Gastroesophageal sphincter (tissue), 4 donors: ENCODE measurements at regions not wholly inside any gene's neighbourhood (a gene's known extent, or its start where the extent isn't known, plus 50 kb on each side); places are given as distances from the start of the nearest gene placed in this dataset.
"Not testable (repeated sequence)": the region's sequence is repeated elsewhere in the genome, so short reads cannot be mapped to it uniquely, and the experiment has no call there.

ENCODE experiments used
- ATAC-seq: fragments of 150-250 bp; one replicate; pipeline ENCODE4 v1.9.1; 2016; ENCODE audit warnings: mild to moderate bottlenecking, moderate library complexity
- H3K27ac ChIP-seq, 4 donors: fragments of 200-600 bp; sonication (generic) in 3 of 4; 1 replicate in 3 of 4; 2 replicates in 1 of 4; pipeline ENCODE4 v1.5.1; 2016 to 2019
- H3K27me3 ChIP-seq: fragments of 200-600 bp; sonication (generic); one replicate; pipeline ENCODE4 v1.5.1; 2019
- H3K36me3 ChIP-seq, 2 donors: fragments of 200-600 bp; sonication (generic); one replicate each; pipeline ENCODE4 v1.5.1; 2019; ENCODE audit warnings: control low read depth in 1 of 2
- H3K4me1 ChIP-seq, 3 donors: fragments of 200-600 bp; sonication (generic); 1 replicate in 2 of 3; 2 replicates in 1 of 3; pipeline ENCODE4 v1.5.1; 2016 to 2019; ENCODE audit warnings: control low read depth in 2 of 3
- H3K4me3 ChIP-seq, 2 donors: fragments of 200-600 bp; sonication (generic); one replicate each; pipeline ENCODE4 v1.5.1; 2019; ENCODE audit warnings: mild to moderate bottlenecking in 1 of 2, moderate library complexity in 1 of 2
- H3K9me3 ChIP-seq, 3 donors: fragments of 200-600 bp; sonication (generic); one replicate each; pipeline ENCODE4 v1.5.1; 2017 to 2019; ENCODE audit warnings: control low read depth in 2 of 3
- EP300 ChIP-seq: sonication (generic); formaldehyde crosslinking; IDR thresholded peaks from one replicate; pipeline ENCODE4 v1.6.1; 2017; ENCODE audit warnings: antibody characterized with exemption, mild to moderate bottlenecking
- POLR2A ChIP-seq, 2 donors: fragments of 450-650 bp; IDR thresholded peaks; one replicate each; pipeline ENCODE4 v1.6.1; 2017; ENCODE audit warnings: antibody characterized with exemption in 2 of 2, mild to moderate bottlenecking in 2 of 2, moderate library complexity in 1 of 2
- POLR2AphosphoS5 ChIP-seq: sonication (generic); formaldehyde crosslinking; IDR thresholded peaks from one replicate; pipeline ENCODE4 v1.6.1; 2017; ENCODE audit warnings: antibody characterized with exemption
- WGBS, 2 donors: methylation state at CpG; one replicate each; pipeline ENCODE4 v1.1.5; 2018; ENCODE audit warnings: low coverage in 1 of 2; 5-methylcytosine and 5-hydroxymethylcytosine counted together
- TF ChIP-seq, protein P1 (sequence below), 4 experiments: fragments of 200-600 bp in 2 of 4; fragments of 450-650 bp in 2 of 4; sonication (generic) in 1 of 4; IDR thresholded peaks; one replicate each; pipeline ENCODE4 v1.5.1; 2017 to 2019; ENCODE audit warnings: antibody characterized with exemption in 4 of 4, mild to moderate bottlenecking in 2 of 4, moderate library complexity in 2 of 4

GRCh38 chrX:9370893-9371292 is 94.0 kb upstream of the TBL1X start:
- 52 to 60% methylated on average over 4 to 5 of the region's 5 CpGs for WGBS, 2 donors
- Histone ChIP-seq H3K4me3 (no peak overlapping the region), H3K36me3 (no peaks in the 10 kb centered on the region), H3K4me1 (no peaks in the 10 kb centered on the region), H3K27me3 (no peaks in the 10 kb centered on the region), H3K9me3 (no peaks in the 10 kb centered on the region), H3K27ac (no peak overlapping the region)
- TF ChIP-seq POLR2AphosphoS5 (no peak), POLR2A (IDR thresholded peaks at IDR 0.05) (no peak), EP300 (no peak)
- TF ChIP-seq, protein P1, sequence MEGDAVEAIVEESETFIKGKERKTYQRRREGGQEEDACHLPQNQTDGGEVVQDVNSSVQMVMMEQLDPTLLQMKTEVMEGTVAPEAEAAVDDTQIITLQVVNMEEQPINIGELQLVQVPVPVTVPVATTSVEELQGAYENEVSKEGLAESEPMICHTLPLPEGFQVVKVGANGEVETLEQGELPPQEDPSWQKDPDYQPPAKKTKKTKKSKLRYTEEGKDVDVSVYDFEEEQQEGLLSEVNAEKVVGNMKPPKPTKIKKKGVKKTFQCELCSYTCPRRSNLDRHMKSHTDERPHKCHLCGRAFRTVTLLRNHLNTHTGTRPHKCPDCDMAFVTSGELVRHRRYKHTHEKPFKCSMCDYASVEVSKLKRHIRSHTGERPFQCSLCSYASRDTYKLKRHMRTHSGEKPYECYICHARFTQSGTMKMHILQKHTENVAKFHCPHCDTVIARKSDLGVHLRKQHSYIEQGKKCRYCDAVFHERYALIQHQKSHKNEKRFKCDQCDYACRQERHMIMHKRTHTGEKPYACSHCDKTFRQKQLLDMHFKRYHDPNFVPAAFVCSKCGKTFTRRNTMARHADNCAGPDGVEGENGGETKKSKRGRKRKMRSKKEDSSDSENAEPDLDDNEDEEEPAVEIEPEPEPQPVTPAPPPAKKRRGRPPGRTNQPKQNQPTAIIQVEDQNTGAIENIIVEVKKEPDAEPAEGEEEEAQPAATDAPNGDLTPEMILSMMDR (IDR thresholded peaks at IDR 0.05), result no peak
- peak; percentile 25 for ATAC-seq

GRCh38 chrX:9372866-9373265 is 92.0 kb upstream of the TBL1X start:
- Histone ChIP-seq H3K9me3 (no peaks in the 10 kb centered on the region), H3K27ac (no peak overlapping the region), H3K4me1 (no peaks in the 10 kb centered on the region), H3K4me3 (no peak overlapping the region), H3K36me3 (no peaks in the 10 kb centered on the region), H3K27me3 (no peaks in the 10 kb centered on the region)
- WGBS, 2 donors, result 61 to 92% methylated on average over 2 to 6 of the region's 11 CpGs
- no peak for ATAC-seq
- TF ChIP-seq POLR2AphosphoS5 (no peak), EP300 (no peak), POLR2A (IDR thresholded peaks at IDR 0.05) (no peak)
- TF ChIP-seq, protein P1 (IDR thresholded peaks at IDR 0.05), result no peak

DNA sequence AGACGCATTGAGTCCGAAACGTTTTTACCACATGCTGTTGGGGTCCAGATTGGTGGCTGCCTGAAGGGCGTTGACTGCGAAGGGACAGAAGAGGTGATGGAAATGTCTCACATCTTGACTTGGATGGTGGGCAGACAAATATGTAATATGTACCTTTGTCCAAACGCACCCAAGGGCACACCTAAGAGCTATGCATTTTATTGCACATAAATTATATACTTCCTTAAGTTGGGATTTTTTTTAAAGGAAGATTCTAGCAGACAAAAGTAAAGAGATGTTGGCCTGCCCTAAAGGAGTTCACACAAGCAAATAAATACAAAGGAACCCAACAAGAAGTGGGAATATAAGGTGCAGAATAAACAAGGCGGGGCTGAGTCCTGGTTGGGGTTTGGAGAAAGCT is 91.1 kb upstream of the TBL1X start:
- H3K4me3 ChIP-seq, result no peak overlapping the region
- no peaks in the 10 kb centered on the region for H3K9me3 ChIP-seq
- H3K4me1 ChIP-seq, result no peaks in the 10 kb centered on the region
- no peak for ATAC-seq
- no peaks in the 10 kb centered on the region for H3K36me3 ChIP-seq
- no peak for TF ChIP-seq POLR2A (IDR thresholded peaks at IDR 0.05)
- TF ChIP-seq, protein P1 (IDR thresholded peaks at IDR 0.05), result no peak
- H3K27ac ChIP-seq, result no peak overlapping the region
- H3K27me3 ChIP-seq, result no peaks in the 10 kb centered on the region
- WGBS, 2 donors, result 78 to 84% methylated on average over 2 to 7 of the region's 7 CpGs

- Histone ChIP-seq H3K4me3 (no peak overlapping the region), H3K36me3 (no peaks in the 10 kb centered on the region), H3K27ac (no peak overlapping the region), H3K9me3 (no peaks in the 10 kb centered on the region), H3K4me1 (no peaks in the 10 kb centered on the region), H3K27me3 (no peaks in the 10 kb centered on the region)
- WGBS, 2 donors, result 63 to 100% methylated on average over 1 to 2 of the region's 6 CpGs
- no peak for ATAC-seq
- TF ChIP-seq, protein P1 (IDR thresholded peaks at IDR 0.05), result no peak
- TF ChIP-seq POLR2AphosphoS5 (no peak), EP300 (no peak), POLR2A (IDR thresholded peaks at IDR 0.05) (no peak)
These were observed 90.3 kb upstream of the TBL1X start for GRCh38 chrX:9374555-9374954.

DNA sequence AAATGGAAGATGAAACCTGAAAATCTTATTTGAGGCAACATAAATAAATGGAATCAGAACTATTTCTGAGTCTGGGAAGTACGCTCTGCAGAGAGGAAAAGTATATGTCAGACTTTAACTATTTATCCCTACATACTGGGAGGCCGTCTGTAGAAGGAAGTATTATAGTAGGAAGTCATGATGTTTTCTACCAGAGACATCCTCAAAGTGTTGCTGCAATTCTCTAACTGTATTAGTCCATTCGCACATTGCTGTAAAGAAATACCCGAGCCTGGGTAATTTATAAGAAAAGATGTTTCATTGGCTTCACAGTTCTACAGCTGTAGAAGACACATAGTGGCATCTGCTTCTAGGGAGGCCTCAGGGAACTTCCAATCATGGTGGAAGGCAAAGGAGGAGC is 88.7 kb upstream of the TBL1X start:
- ATAC-seq, result no peak
- WGBS, 2 donors, result 79 to 80% methylated on average over 3 to 4 of the region's 4 CpGs

DNA sequence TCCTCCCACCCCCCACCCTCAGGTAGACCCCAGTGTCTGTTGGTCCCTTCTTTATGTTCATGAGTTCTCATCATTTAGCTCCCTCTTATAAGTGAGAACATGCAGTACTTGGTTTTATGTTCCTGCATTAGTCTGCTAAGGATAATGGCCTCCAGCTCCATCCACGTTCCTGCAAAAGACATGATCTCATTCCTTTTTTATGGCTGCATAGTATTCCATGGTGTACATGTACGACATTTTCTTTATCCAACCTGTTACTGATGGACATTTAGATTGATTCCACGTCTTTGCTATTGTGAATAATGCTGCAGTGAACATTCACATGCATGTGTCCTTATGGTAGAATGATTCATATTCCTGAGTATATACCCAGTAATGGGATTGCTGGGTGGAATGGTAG is 87.6 kb upstream of the TBL1X start:
- H3K27ac ChIP-seq, H3K4me1 ChIP-seq, H3K36me3 ChIP-seq, H3K27me3 ChIP-seq, H3K4me3 ChIP-seq, ATAC-seq, H3K9me3 ChIP-seq: not testable (repeated sequence)
- 72 to 100% methylated on average over 1 to 3 of the region's 3 CpGs for WGBS, 2 donors

More for the DNA sequence above, 88.7 kb upstream of the TBL1X start:
- Histone ChIP-seq H3K27ac (no peak overlapping the region), H3K9me3 (no peaks in the 10 kb centered on the region), H3K4me3 (no peak overlapping the region), H3K36me3 (no peaks in the 10 kb centered on the region), H3K4me1 (no peaks in the 10 kb centered on the region), H3K27me3 (no peaks in the 10 kb centered on the region)
- TF ChIP-seq POLR2AphosphoS5, result no peak
- TF ChIP-seq, protein P1 (IDR thresholded peaks at IDR 0.05), result no peak
- no peak for TF ChIP-seq EP300
- TF ChIP-seq POLR2A (IDR thresholded peaks at IDR 0.05), result no peak
